ENCODE measurements at regions not wholly inside any gene's neighbourhood (a gene's known extent, or its start where the extent isn't known, plus 50 kb on each side); places are given as distances from the start of the nearest gene placed in this dataset.

DNA sequence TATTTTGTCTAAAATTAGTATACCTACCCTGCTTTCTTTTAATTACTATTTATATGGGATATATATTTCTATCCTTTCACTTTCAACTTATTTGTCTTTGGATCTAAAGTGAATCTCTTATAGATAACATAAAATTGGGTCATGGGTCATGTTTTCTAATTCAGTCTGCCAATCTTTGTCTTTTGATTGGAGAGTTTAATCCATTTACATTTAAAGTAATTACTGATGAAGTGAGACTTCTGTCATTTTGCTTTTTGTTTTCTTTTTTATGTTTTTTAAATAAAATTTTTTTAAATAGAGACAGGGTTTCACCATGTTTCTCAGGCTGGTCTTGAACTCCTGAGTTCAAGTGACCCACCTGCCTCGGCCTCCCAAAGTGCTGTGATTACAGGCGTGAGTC, 50.5 kb upstream of the PRDM1 start:
- no peak for DNase-seq
- intact Hi-C loops (cut with DNase I): no loop called here

DNA sequence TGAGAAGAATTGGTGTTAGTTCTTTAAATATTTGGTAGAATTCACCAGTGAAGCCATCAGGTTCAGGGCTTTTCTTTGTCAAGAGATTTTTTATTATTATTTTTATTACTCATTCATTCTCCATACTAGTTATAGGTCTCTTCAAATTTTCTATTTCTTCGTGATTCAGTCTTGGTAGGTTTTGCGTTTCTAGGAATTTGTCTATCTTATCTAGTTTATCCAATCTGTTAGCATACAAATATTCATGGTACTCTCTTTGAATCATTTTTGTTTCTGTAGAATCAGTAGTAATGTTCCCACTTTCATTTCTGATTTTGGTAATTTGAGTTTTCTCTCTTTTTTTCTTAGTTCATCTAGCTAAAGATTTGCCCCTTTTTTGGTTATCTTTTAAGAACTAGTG, 52.3 kb upstream of the PRDM1 start:
- DNase-seq: no peak

DNA sequence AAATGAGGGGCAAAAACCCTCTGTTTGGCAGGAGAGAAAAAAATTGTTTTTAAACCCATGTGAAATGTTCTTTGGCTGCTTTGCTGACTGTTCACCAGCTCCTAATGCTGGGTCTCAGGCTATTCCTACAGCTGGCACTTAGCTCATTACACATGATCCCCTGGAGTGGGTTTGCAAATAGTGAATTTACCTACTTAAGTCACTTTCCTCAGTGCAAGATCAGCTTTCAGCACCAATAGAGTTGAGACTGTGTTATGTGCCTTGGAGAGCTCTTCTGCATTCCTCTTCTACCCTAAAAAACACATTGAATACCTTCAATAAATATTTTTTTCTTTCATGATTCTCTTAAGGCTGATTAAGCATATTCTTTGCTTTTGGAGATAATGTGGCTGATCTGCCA, 58.4 kb upstream of the PRDM1 start:
- DNase-seq: no peak
- intact Hi-C loops (cut with DNase I): no loop called here

More for the DNA sequence above, 52.3 kb upstream of the PRDM1 start:
- intact Hi-C loops (cut with DNase I): no loop called here

DNA sequence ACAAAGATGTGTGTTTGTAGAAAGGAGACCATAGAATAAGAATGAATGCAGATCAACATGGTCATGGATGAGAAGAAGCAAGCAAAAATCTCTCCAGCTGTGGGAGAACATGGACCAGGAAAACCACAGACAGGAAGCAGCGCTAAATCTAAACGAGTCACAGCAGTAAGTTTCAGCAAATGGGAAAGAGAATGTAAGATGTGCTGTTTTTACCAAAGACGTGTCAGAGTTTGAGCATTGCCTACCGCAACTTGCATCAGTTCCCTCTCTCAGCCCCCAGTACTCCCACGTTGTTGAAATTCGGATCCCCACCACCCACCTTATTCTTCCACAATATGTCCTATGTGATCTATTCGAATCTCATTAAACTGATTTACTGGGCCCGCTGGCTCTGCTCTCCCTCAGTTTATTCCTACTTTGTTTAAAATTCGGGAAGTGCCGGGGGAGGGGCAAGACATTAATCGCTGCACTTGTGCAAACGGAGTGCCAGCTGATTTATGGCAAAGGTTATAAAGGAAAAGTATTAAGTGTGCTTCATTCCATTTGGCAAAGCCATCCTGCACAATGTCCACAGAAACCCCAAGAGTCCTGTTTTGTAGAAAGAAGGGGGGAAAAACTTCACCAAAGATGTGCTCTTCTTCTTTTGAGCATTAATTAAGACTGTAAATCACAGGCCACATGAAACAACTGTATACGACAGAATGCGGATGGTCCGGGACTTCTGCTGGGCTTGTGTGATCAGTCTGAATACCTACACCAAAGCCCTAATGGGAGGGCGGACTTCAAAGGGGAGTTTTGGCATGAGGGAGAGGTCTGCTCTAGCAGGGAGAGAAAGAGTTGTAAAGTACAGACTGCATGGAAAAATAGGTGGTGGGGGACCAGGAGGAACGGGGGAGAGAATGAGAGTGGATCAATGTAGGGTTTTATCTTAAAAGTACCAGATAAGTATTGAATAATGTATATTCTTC, 59.1 kb upstream of the PRDM1 start:
- intact Hi-C loops (cut with DNase I): no loop called here
- DNase-seq: peak in 1 of 42 donors; percentile 2

DNA sequence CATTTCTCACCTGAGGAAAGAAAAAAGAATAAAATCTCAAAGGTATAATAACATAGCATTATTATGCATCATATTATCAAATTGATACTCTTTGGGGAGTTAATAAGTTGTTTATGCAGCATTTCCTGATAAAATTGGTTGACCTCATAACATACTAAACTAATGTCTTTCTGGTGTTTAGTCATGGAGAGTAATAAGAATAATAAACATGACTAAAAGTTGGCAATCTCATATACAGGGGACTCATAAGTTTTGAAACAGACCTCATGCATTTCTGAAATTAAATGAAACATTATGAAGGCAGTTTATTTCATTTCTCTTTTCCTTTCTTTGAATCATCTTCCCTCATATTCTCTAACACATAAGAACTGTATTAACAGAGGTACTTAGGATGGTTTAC, 60.5 kb upstream of the PRDM1 start:
- no peak for DNase-seq
- intact Hi-C loops (cut with DNase I): no loop called here

DNA sequence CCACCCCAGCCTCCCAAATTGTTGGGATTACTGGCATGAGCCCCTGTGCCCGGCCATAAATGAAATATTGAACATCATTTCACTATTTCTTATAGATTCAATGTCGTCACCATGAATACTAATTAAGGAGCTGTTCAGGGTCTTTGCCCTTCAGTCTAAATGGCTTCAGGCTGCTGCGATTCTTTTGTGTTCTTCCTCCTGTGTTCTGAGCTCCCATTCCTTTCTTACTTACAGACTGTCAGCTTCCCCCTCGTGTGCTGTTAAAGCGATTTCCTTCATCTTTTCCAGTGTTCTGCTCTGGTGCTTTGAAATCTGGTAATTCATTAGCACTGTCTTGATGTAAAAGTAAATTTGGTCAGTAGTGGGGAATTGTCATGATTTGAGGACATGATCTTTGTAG, 63.3 kb upstream of the PRDM1 start:
- intact Hi-C loops (cut with DNase I): no loop called here

DNA sequence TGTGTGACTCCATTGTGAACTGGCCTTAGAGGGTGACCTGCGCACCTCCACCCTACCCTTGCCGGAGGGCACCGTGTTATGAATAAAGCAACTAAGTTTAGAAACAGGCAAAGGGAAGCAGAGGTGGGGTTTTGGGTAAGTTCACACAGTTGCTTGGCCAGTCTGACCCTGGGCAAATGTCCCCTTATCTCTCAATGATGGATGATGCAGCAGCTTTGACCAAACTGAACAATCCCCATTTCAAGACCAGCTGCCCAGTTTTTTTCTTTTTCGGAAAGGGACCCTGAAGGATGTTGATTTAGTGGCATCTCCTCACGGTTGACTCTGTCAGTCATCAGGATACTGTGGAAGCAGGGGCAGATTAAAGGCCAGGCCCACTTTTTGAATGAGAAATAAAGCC, 68.7 kb upstream of the PRDM1 start:
- DNase-seq: no peak
- intact Hi-C loops (cut with DNase I): no loop called here

More for the DNA sequence above, 63.3 kb upstream of the PRDM1 start:
- no peak for DNase-seq

DNA sequence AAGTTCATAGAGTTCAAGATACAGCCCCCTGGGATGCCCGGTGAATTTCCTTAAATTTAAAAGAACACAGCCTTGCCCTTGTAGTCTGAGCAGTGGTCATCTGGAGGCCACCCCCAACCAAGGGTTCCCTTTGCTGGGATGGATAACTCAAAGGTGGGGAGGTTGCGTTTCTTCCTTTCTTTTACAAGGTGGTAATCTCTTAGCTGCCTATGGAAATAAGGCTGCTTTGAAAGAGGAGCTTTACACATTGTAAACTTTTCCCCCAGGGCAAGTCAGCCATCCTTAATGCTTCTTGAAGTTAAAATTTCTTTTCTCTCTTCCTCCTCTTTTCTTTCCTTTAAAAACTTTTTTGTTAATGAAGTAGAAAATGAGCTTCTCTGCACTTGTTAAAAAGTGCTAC, 71.2 kb upstream of the PRDM1 start:
- DNase-seq: no peak
- intact Hi-C loops (cut with DNase I): no loop called here

DNA sequence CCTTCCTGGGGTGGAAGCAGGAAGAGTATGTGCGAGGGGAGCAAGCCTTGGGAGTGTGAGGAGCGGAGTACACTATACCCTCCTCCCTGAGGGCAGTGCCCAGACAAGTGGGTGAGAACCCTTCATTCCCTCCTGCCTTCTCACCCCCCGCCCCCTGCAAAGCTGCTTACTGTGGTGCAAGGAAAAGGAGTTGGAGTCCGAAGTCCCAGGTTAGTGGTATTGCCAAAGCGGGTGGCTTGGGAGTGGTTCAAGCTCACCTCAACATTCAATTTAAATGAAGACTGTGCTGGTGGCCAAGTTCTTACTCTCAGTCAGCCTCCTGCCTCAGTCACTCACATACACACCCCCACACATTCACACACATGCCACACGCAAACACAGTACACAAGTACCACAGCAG, 74.7 kb upstream of the PRDM1 start:
- intact Hi-C loops (cut with DNase I): no loop called here
- DNase-seq: no peak

DNA sequence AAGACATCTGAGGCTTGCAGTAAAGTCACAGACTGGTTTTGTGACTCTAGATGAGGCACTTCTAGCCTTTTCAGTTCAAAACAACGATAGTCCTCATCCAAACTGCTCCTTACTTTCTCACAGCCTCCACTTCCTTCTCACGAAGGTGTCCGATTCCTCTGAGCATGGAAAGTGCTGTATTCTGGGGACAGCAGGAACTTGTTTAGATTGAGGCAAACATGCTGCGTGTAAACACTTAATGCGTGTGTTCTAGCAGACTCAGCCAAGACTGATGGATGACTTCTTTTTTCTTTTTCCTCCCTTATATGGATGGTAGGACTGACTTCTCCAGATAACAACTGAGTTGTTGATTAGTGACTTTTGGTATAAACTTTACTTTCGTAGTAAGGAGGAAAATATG, 80.2 kb upstream of the PRDM1 start:
- no peak for DNase-seq
- intact Hi-C loops (cut with DNase I): no loop called here

DNA sequence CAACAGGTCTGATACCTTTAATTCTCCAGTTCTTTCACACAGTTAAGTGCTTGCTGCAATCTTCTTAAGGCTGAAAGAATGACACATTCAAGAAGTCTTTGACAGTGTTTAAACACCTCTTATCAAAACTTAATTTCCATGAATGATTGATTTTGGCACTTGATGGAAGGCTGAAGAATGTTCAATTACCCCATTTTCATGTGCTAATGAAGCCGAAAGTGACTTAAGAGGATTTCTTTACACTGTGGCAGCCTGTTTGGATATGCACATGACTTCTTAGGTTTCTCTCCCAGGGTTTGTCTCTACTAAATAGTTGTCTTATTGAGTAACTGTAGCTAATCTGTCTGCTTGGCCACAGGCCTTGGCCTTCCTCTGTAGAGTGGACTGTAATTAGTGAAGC, 81.1 kb upstream of the PRDM1 start:
- no peak for DNase-seq
- intact Hi-C loops (cut with DNase I): no loop called here

DNA sequence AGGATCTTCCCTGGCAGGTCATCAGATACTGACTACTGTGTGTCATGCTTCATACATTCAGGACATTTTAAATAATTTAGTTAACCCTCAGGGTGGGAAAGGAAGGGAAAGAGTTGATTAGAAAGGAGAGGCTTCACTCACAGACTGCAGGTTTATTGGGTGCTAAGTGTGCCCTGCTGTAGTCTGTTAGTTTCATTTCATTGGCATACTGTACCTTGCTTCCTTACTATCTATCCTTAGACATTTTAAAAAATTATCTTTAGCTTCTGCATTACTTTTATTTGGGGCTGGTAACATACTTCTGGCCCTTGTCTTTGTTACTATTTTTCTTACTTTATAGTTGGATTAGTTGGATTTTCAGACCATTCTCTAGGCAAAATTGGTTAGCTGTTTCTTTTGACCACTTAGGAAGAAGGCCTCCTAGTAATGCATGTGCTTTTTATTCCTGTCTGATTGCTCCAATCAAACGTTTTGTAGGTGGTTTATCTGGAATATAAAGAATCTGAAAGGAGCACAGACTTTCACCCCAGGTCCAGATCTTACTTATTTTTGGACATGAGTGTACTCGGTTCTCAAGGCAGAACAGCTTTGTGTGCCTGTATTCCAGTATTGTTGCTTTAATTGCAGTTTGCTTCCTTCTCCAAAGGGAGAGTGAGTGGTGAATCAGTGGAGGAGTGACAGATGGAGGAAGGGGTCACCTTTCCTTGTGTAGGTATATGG, 82.7 kb upstream of the PRDM1 start:
- intact Hi-C loops (cut with DNase I): no loop called here
- DNase-seq: no peak

DNA sequence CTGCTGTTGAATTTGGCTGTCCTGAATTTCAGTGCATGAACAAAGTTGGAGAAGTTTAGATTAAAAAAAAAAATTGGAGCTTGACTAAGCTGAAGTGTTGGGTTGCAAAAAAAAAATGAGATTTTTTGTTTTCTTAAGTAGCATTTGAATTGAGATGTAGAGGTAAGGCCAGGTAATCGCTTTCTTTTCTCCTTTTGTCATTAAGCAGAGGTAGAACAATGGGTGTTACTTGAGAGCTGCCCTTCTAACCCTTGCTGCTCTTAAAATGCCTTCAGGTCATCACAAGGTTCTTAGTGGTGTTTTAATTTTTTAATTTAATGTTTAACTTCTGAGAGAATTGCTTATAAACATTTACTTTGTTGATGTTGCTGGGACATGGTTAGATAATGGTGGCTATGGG, 84.1 kb upstream of the PRDM1 start:
- DNase-seq: no peak
- intact Hi-C loops (cut with DNase I): no loop called here

DNA sequence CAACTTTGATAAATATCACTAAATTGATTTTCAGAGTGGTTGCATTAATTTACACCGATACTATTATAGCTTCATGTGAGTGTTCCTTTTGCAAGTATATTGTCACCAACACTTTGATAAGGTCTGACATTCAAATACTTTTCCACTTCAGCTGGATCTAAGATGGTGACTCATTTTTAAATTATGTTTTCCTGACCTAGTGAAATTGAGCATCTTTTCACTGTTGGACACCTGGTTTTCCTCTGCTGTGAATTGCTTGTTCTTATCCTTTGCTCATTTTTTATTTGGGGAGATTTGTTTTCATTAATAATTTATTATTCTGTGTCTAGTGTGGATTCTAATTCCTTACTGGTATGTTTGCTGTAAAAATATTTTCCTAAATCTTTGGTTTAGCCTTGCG, 85.2 kb upstream of the PRDM1 start:
- intact Hi-C loops (cut with DNase I): no loop called here

DNA sequence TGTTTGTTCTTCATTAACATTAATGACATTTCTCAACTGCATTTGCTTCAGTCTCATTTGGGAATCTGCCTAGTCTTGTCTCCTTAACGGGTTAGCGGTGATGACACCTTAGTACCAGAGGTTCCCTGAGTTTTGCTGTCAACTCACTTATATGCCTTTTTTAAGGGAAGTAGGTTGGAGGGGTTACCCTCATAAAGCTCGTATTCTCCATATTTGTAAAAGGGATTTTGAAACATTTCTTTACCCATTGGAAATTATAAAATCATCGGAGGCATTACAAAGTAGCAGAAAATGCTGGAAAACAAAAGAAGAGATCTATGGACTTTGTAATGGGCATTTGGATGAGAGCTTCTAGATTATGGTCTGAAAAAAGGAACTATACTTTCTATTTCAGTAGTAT, 88.7 kb upstream of the PRDM1 start:
- intact Hi-C loops (cut with DNase I): no loop called here
- no peak for DNase-seq

More for the DNA sequence above, 85.2 kb upstream of the PRDM1 start:
- DNase-seq: no peak

DNA sequence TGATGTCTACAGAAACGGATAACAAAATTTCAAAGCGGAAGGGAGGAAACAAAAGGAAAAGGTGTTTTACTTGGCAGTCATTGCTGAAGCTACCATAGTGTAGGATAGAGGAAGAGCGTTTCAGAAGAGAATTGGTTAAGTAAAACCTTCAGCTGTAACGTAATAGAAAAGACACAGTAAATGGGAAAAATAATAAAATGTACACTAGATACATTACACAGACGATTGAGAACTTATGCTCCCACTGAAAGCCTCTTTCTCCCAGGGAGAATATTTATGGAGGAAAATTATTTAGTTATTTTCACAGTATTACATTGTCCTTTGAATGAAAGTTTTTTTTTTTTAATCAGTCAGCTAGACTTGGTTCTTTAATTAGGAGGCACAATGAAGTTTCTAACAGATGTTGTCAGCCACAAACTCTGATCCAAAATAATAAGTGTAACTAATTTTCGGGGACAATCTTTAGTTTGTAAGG, 90.7 kb upstream of the PRDM1 start:
- no peak for DNase-seq
- intact Hi-C loops (cut with DNase I): no loop called here

DNA sequence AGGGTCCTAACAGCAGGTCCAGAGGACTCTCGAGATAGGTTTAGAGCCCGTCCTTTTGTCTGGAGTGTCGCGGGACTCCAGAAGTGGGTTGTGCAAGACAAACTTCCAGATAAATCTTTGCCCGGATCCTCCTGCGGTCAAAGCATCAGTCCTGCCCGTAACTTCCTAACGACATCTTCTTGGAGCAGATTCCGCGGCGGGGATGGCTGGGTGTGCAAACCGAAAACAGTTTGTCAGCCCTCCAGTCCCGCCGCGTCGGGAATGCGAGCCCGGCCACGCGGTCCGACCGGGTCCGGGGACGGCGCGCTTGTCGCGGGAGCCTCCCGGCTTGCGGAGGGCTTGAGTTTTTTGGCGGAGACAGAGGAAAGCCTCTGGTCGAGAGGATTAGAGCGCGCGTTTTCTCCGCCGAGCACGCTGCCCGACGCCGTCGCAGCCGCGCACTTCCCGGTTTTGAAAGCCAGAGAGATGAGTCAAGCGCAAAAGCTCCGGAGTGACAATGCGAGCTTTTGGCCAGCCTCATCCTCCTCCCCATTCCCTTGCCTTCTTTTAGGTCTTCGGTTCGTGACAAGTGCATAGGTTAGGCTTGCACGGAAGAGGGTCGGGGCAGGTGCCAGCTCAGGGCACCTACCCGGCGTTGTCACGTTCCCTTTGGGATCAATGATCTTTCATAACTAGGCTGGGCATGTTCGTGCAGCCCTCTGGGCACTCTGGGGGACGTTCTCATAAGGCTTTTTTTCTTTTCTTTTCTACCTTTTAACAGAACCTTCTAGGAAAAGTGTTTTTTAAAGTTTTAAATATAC, 91.3 kb upstream of the PRDM1 start:
- peak in 11 of 42 donors; percentile 5 to 47 (median 23) for DNase-seq
- intact Hi-C loops (cut with DNase I): no loop called here

DNA sequence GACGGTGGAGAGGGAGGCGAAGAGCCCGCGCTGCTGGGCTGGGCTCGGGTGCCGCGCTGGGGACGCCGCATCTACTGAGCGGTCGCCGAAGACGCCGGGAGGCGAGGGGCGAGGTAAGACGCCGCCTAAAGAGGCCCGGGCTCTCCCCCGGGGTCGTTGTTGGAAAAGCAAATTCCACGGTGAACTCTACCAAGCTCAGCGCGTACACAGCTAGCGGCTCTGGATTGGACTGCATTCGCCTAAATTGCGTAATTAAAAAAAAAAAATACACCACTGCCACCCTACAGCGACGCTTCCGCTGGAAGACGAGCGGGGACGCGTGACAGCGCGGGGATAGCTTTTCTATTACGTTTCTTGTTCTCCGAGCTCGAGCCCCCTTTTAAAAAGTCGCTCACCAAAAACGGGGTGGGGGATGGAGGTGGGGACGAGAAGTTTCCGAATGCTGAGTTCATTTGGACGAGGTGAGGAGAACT, 92.0 kb upstream of the PRDM1 start:
- DNase-seq: peak in 3 of 42 donors; percentile 15 to 36 (median 18)
- intact Hi-C loops (cut with DNase I): no loop called here

DNA sequence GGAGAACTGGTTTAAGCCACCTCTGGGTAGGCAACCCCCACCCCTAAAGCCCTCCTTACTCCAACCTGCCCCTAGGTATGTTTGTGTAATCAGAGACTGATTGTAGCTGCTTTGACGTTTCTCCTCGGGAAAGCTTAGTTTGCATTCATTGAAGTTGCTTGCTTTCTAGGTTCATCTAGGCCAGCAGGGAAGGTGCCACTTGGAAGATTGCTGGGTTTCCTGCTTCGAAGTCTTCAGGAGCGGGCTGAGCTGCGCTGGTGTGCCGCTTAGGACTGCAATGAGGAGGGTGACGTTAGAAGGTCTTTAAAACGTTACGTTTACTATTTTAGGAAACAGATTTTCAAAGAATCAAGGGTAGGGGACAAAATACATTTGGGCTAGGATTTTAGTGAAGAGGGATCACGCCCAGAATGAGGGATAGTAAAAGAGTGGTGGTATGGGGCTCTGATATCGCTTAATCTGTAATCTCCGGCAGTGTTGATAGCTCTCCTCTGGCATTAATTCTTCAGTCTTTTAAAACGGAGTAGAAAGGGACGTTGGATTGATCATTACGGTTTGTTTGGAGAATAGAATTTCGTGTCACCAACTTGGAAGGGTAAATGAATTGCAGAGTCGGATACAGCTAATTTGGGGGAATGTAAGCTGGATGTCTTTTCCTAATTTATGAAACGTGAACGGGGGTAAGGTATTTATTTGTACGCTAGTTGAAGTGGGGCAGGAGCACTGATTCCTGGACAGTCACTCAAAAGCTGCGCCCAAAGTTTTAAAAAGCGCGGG, 92.6 kb upstream of the PRDM1 start:
- no peak for DNase-seq
- intact Hi-C loops (cut with DNase I): no loop called here

All from head of caudate nucleus (tissue), 42 donors.